Keratinocyte (primary cell): ENCODE measurements at regions not wholly inside any gene's neighbourhood (a gene's known extent, or its start where the extent isn't known, plus 50 kb on each side); places are given as distances from the start of the nearest gene placed in this dataset.

Experiments used
- EZH2 ChIP-seq: IDR thresholded peaks from one replicate; pipeline ENCODE4 v1.6.1; 2012; ENCODE audit warnings: inconsistent platforms, mild to moderate bottlenecking, low read length, moderate library complexity
- TF ChIP-seq, protein P1 (sequence below), 3 experiments: IDR thresholded peaks in 1 of 3; conservative IDR thresholded peaks in 1 of 3; optimal IDR thresholded peaks in 1 of 3; 2 replicates in 2 of 3; 3 replicates in 1 of 3; pipeline versions ENCODE3 to v1.5.1; 2011; ENCODE audit warnings: low read length in 3 of 3, mild to moderate bottlenecking in 3 of 3, moderate library complexity in 2 of 3, control low read depth in 1 of 3, inconsistent platforms in 1 of 3; ENCODE audit not compliant: insufficient read depth in 2 of 3; ENCODE audit errors: extremely low read depth in 1 of 3

DNA sequence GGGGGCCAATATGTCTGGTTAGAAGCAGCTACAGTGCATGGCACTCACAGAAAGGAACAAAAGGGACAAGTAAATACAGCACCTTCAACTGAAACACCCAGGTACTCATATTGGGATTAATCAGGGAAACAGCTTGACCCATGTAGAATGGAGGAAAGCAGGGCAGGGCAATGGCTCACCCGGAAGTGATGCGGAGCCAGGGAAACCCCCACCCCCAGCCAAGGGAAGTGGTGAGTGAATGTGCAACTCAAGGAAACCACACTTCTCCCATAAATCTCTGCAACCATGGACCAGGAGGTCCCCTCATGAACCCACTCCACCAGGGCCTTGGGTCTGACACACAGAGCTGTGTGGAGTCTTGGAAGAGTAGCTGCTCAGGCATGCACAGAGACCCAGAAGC lies 117.1 kb downstream of the MTHFS start:
- TF ChIP-seq, protein P1, sequence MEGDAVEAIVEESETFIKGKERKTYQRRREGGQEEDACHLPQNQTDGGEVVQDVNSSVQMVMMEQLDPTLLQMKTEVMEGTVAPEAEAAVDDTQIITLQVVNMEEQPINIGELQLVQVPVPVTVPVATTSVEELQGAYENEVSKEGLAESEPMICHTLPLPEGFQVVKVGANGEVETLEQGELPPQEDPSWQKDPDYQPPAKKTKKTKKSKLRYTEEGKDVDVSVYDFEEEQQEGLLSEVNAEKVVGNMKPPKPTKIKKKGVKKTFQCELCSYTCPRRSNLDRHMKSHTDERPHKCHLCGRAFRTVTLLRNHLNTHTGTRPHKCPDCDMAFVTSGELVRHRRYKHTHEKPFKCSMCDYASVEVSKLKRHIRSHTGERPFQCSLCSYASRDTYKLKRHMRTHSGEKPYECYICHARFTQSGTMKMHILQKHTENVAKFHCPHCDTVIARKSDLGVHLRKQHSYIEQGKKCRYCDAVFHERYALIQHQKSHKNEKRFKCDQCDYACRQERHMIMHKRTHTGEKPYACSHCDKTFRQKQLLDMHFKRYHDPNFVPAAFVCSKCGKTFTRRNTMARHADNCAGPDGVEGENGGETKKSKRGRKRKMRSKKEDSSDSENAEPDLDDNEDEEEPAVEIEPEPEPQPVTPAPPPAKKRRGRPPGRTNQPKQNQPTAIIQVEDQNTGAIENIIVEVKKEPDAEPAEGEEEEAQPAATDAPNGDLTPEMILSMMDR (optimal IDR thresholded peaks at IDR 0.05 in 1 of 3, IDR thresholded peaks at IDR 0.05 in 1 of 3, conservative IDR thresholded peaks at IDR 0.05 in 1 of 3; ENCODE audit: extremely low read depth in 1 of 3, insufficient read depth in 2 of 3, low read length in 3 of 3): no peak
- TF ChIP-seq EZH2: no peak
